ENCODE measurements at regions not wholly inside any gene's neighbourhood (a gene's known extent, or its start where the extent isn't known, plus 50 kb on each side); places are given as distances from the start of the nearest gene placed in this dataset.
"Not testable (repeated sequence)": the region's sequence is repeated elsewhere in the genome, so short reads cannot be mapped to it uniquely, and the experiment has no call there.

- 52 to 54% methylated on average over 4 of the region's 4 CpGs for WGBS, 2 donors
- Histone ChIP-seq H3K27me3 (ENCODE audit: control insufficient read depth in 1 of 2, insufficient read depth in 2 of 2, low read length in 2 of 2) (no peaks in the 10 kb centered on the region), H3K4me3 (ENCODE audit: low read depth in 1 of 2, low read length in 2 of 2) (no peak overlapping the region), H3K36me3 (ENCODE audit: control insufficient read depth in 2 of 2, insufficient read depth in 2 of 2, low read length in 1 of 2) (no peaks in the 10 kb centered on the region), H3K27ac (ENCODE audit: low read depth in 2 of 2, low read length in 1 of 2) (no peak overlapping the region), H3K4me1 (ENCODE audit: control insufficient read depth in 2 of 2, insufficient read depth in 2 of 2, low read length in 1 of 2) (no peaks in the 10 kb centered on the region), H3K9me3 (ENCODE audit: control insufficient read depth in 2 of 2, insufficient read depth in 1 of 2, low read depth in 1 of 2, low read length in 1 of 2) (no peaks in the 10 kb centered on the region)
Measured at GRCh38 chr10:10055656-10056442, 961.8 kb upstream of the CELF2 start.

- 75 to 78% methylated on average over 5 of the region's 5 CpGs for WGBS, 2 donors
- H3K27me3 ChIP-seq (ENCODE audit: control insufficient read depth in 1 of 2, insufficient read depth in 2 of 2, low read length in 2 of 2), result no peaks in the 10 kb centered on the region
- no peaks in the 10 kb centered on the region for H3K4me1 ChIP-seq (ENCODE audit: control insufficient read depth in 2 of 2, insufficient read depth in 2 of 2, low read length in 1 of 2)
Measured at GRCh38 chr10:10056961-10057360, 960.7 kb upstream of the CELF2 start.

GRCh38 chr10:10067644-10068043 lies 950.0 kb upstream of the CELF2 start:
- Histone ChIP-seq H3K4me1 (ENCODE audit: control insufficient read depth in 2 of 2, insufficient read depth in 2 of 2, low read length in 1 of 2) (no peaks in the 10 kb centered on the region), H3K9me3 (ENCODE audit: control insufficient read depth in 2 of 2, insufficient read depth in 1 of 2, low read depth in 1 of 2, low read length in 1 of 2) (no peaks in the 10 kb centered on the region), H3K27ac (ENCODE audit: low read depth in 2 of 2, low read length in 1 of 2) (no peak overlapping the region), H3K27me3 (ENCODE audit: control insufficient read depth in 1 of 2, insufficient read depth in 2 of 2, low read length in 2 of 2) (no peaks in the 10 kb centered on the region), H3K4me3 (ENCODE audit: low read depth in 1 of 2, low read length in 2 of 2) (no peak overlapping the region), H3K36me3 (ENCODE audit: control insufficient read depth in 2 of 2, insufficient read depth in 2 of 2, low read length in 1 of 2) (no peaks in the 10 kb centered on the region)

More at GRCh38 chr10:10056961-10057360, 960.7 kb upstream of the CELF2 start:
- no peaks in the 10 kb centered on the region for H3K9me3 ChIP-seq (ENCODE audit: control insufficient read depth in 2 of 2, insufficient read depth in 1 of 2, low read depth in 1 of 2, low read length in 1 of 2)
- H3K4me3 ChIP-seq (ENCODE audit: low read depth in 1 of 2, low read length in 2 of 2), result no peak overlapping the region
- no peak overlapping the region for H3K27ac ChIP-seq (ENCODE audit: low read depth in 2 of 2, low read length in 1 of 2)
- H3K36me3 ChIP-seq (ENCODE audit: control insufficient read depth in 2 of 2, insufficient read depth in 2 of 2, low read length in 1 of 2), result no peaks in the 10 kb centered on the region

- H3K27ac ChIP-seq (ENCODE audit: low read depth in 2 of 2, low read length in 1 of 2); H3K9me3 ChIP-seq (ENCODE audit: control insufficient read depth in 2 of 2, insufficient read depth in 1 of 2, low read depth in 1 of 2, low read length in 1 of 2); H3K36me3 ChIP-seq (ENCODE audit: control insufficient read depth in 2 of 2, insufficient read depth in 2 of 2, low read length in 1 of 2); H3K4me1 ChIP-seq (ENCODE audit: control insufficient read depth in 2 of 2, insufficient read depth in 2 of 2, low read length in 1 of 2); H3K4me3 ChIP-seq (ENCODE audit: low read depth in 1 of 2, low read length in 2 of 2); H3K27me3 ChIP-seq (ENCODE audit: control insufficient read depth in 1 of 2, insufficient read depth in 2 of 2, low read length in 2 of 2): not testable (repeated sequence)
- 86 to 89% methylated on average over 9 of the region's 9 CpGs for WGBS, 2 donors
Measured at GRCh38 chr10:10074847-10075246, 942.8 kb upstream of the CELF2 start.

- Histone ChIP-seq H3K4me1 (ENCODE audit: control insufficient read depth in 2 of 2, insufficient read depth in 2 of 2, low read length in 1 of 2) (no peaks in the 10 kb centered on the region), H3K36me3 (ENCODE audit: control insufficient read depth in 2 of 2, insufficient read depth in 2 of 2, low read length in 1 of 2) (no peaks in the 10 kb centered on the region), H3K27ac (ENCODE audit: low read depth in 2 of 2, low read length in 1 of 2) (no peak overlapping the region), H3K4me3 (ENCODE audit: low read depth in 1 of 2, low read length in 2 of 2) (no peak overlapping the region), H3K9me3 (ENCODE audit: control insufficient read depth in 2 of 2, insufficient read depth in 1 of 2, low read depth in 1 of 2, low read length in 1 of 2) (no peaks in the 10 kb centered on the region), H3K27me3 (ENCODE audit: control insufficient read depth in 1 of 2, insufficient read depth in 2 of 2, low read length in 2 of 2) (no peaks in the 10 kb centered on the region)
- 56 to 63% methylated on average over 4 of the region's 4 CpGs for WGBS, 2 donors
Measured at GRCh38 chr10:10078446-10078845, 939.2 kb upstream of the CELF2 start.

GRCh38 chr10:10092581-10092980 lies 925.1 kb upstream of the CELF2 start:
- Histone ChIP-seq H3K4me1 (ENCODE audit: control insufficient read depth in 2 of 2, insufficient read depth in 2 of 2, low read length in 1 of 2) (no peaks in the 10 kb centered on the region), H3K27ac (ENCODE audit: low read depth in 2 of 2, low read length in 1 of 2) (no peak overlapping the region), H3K36me3 (ENCODE audit: control insufficient read depth in 2 of 2, insufficient read depth in 2 of 2, low read length in 1 of 2) (no peaks in the 10 kb centered on the region), H3K27me3 (ENCODE audit: control insufficient read depth in 1 of 2, insufficient read depth in 2 of 2, low read length in 2 of 2) (no peaks in the 10 kb centered on the region), H3K4me3 (ENCODE audit: low read depth in 1 of 2, low read length in 2 of 2) (no peak overlapping the region), H3K9me3 (ENCODE audit: control insufficient read depth in 2 of 2, insufficient read depth in 1 of 2, low read depth in 1 of 2, low read length in 1 of 2) (peaks cover 0 to 6% of the 10 kb centered on the region in 2 donors)
- WGBS, 2 donors, result 34% methylated on average over 6 of the region's 6 CpGs

DNA sequence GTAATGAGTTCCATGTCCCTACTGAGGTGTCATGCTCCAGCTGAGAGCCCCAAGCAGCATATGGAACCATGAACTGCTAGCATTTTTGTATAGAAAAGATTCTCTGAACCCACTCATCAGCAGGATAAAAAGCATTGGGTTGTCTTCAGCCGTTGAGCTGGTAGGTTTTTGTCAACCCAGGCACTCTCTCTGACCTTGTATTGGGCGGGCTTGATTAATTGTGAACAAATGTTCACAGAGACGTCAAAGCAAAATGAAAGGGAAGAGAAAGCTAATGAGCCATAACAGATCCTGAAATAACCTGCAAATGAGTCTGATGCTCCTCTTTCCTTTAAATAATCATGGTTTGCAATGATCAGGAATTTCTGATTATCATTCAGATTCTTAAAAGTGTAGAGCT lies 924.7 kb upstream of the CELF2 start:
- Histone ChIP-seq H3K9me3 (ENCODE audit: control insufficient read depth in 2 of 2, insufficient read depth in 1 of 2, low read depth in 1 of 2, low read length in 1 of 2) (peaks cover 0 to 3% of the 10 kb centered on the region in 2 donors), H3K36me3 (ENCODE audit: control insufficient read depth in 2 of 2, insufficient read depth in 2 of 2, low read length in 1 of 2) (no peaks in the 10 kb centered on the region), H3K4me1 (ENCODE audit: control insufficient read depth in 2 of 2, insufficient read depth in 2 of 2, low read length in 1 of 2) (no peaks in the 10 kb centered on the region), H3K27ac (ENCODE audit: low read depth in 2 of 2, low read length in 1 of 2) (no peak overlapping the region), H3K4me3 (ENCODE audit: low read depth in 1 of 2, low read length in 2 of 2) (no peak overlapping the region), H3K27me3 (ENCODE audit: control insufficient read depth in 1 of 2, insufficient read depth in 2 of 2, low read length in 2 of 2) (no peaks in the 10 kb centered on the region)
- WGBS, 2 donors, result 44 to 50% methylated on average over 3 of the region's 3 CpGs

DNA sequence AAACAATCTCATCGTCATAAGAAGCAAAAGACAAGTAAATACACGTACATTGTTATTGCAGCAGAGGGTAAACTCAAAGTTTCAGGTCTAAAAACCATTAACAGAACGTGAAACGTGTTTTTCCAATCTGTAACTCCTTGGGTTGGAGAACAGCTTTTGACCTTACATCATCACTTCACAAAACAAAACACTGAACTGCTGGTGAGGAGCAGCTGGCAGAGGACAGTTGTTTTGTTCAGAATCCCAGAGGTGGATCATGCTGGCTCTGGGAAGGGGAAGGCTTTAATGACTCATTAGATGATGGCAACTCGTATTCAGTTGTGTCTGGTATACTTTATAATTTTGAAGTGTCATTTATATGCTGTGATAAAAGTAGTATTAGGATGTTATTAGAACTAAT lies 923.0 kb upstream of the CELF2 start:
- Histone ChIP-seq H3K4me1 (ENCODE audit: control insufficient read depth in 2 of 2, insufficient read depth in 2 of 2, low read length in 1 of 2) (no peaks in the 10 kb centered on the region), H3K27ac (ENCODE audit: low read depth in 2 of 2, low read length in 1 of 2) (no peak overlapping the region), H3K36me3 (ENCODE audit: control insufficient read depth in 2 of 2, insufficient read depth in 2 of 2, low read length in 1 of 2) (no peaks in the 10 kb centered on the region), H3K9me3 (ENCODE audit: control insufficient read depth in 2 of 2, insufficient read depth in 1 of 2, low read depth in 1 of 2, low read length in 1 of 2) (no peaks in the 10 kb centered on the region), H3K27me3 (ENCODE audit: control insufficient read depth in 1 of 2, insufficient read depth in 2 of 2, low read length in 2 of 2) (no peaks in the 10 kb centered on the region), H3K4me3 (ENCODE audit: low read depth in 1 of 2, low read length in 2 of 2) (no peak overlapping the region)
- 21 to 28% methylated on average over 5 of the region's 5 CpGs for WGBS, 2 donors

DNA sequence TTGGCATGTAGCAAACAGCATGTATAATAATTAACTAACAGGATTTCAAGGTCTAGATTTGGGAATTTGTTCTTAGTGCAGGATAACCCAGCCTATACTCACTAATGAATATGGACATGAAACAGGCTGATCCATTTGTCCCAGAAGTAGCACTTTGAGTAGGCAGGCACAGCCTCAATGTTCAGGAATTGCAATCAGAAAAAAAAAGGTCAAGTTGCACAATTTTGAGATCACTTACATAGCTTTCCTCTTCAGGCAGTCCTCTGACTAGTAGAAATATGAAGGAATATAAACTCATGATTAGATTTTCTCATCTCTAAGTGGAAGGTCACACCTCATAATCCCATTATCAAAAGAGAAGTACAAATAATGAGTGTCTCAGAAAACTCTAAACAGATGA lies 921.4 kb upstream of the CELF2 start:
- H3K4me3 ChIP-seq (ENCODE audit: low read depth in 1 of 2, low read length in 2 of 2), result no peak overlapping the region
- H3K27ac ChIP-seq (ENCODE audit: low read depth in 2 of 2, low read length in 1 of 2), result no peak overlapping the region
- no peaks in the 10 kb centered on the region for H3K36me3 ChIP-seq (ENCODE audit: control insufficient read depth in 2 of 2, insufficient read depth in 2 of 2, low read length in 1 of 2)
- no peaks in the 10 kb centered on the region for H3K9me3 ChIP-seq (ENCODE audit: control insufficient read depth in 2 of 2, insufficient read depth in 1 of 2, low read depth in 1 of 2, low read length in 1 of 2)
- no peaks in the 10 kb centered on the region for H3K27me3 ChIP-seq (ENCODE audit: control insufficient read depth in 1 of 2, insufficient read depth in 2 of 2, low read length in 2 of 2)
- H3K4me1 ChIP-seq (ENCODE audit: control insufficient read depth in 2 of 2, insufficient read depth in 2 of 2, low read length in 1 of 2), result no peaks in the 10 kb centered on the region

DNA sequence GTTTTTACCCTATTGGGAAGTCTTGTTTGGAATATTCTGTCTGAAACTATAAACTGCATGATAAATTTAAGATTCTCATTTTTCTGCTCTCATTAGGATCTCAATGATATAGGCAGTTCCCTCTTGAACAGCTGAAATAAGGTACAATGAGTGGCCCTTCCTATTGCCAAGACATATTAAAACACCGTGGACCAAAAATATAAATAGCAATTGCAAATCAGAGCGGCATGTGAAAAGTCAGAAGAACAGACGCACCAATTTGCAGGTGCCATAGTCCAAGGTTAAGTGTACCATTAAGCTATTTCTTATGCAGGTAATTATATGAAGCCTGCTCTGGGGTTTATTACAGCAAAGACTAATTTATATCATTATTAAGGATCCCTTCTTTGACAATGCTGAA lies 920.8 kb upstream of the CELF2 start:
- no peaks in the 10 kb centered on the region for H3K9me3 ChIP-seq (ENCODE audit: control insufficient read depth in 2 of 2, insufficient read depth in 1 of 2, low read depth in 1 of 2, low read length in 1 of 2)
- H3K36me3 ChIP-seq (ENCODE audit: control insufficient read depth in 2 of 2, insufficient read depth in 2 of 2, low read length in 1 of 2), result no peaks in the 10 kb centered on the region
- WGBS, 2 donors, result 80 to 87% methylated on average over 3 of the region's 3 CpGs
- H3K27me3 ChIP-seq (ENCODE audit: control insufficient read depth in 1 of 2, insufficient read depth in 2 of 2, low read length in 2 of 2), result no peaks in the 10 kb centered on the region
- no peak overlapping the region for H3K4me3 ChIP-seq (ENCODE audit: low read depth in 1 of 2, low read length in 2 of 2)
- no peak overlapping the region for H3K27ac ChIP-seq (ENCODE audit: low read depth in 2 of 2, low read length in 1 of 2)
- no peaks in the 10 kb centered on the region for H3K4me1 ChIP-seq (ENCODE audit: control insufficient read depth in 2 of 2, insufficient read depth in 2 of 2, low read length in 1 of 2)

Data from esophagus (tissue), 2 donors.